ENCODE measurements at regions not wholly inside any gene's neighbourhood (a gene's known extent, or its start where the extent isn't known, plus 50 kb on each side); places are given as distances from the start of the nearest gene placed in this dataset.

- TF ChIP-seq, protein P1, sequence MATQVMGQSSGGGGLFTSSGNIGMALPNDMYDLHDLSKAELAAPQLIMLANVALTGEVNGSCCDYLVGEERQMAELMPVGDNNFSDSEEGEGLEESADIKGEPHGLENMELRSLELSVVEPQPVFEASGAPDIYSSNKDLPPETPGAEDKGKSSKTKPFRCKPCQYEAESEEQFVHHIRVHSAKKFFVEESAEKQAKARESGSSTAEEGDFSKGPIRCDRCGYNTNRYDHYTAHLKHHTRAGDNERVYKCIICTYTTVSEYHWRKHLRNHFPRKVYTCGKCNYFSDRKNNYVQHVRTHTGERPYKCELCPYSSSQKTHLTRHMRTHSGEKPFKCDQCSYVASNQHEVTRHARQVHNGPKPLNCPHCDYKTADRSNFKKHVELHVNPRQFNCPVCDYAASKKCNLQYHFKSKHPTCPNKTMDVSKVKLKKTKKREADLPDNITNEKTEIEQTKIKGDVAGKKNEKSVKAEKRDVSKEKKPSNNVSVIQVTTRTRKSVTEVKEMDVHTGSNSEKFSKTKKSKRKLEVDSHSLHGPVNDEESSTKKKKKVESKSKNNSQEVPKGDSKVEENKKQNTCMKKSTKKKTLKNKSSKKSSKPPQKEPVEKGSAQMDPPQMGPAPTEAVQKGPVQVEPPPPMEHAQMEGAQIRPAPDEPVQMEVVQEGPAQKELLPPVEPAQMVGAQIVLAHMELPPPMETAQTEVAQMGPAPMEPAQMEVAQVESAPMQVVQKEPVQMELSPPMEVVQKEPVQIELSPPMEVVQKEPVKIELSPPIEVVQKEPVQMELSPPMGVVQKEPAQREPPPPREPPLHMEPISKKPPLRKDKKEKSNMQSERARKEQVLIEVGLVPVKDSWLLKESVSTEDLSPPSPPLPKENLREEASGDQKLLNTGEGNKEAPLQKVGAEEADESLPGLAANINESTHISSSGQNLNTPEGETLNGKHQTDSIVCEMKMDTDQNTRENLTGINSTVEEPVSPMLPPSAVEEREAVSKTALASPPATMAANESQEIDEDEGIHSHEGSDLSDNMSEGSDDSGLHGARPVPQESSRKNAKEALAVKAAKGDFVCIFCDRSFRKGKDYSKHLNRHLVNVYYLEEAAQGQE (IDR thresholded peaks at IDR 0.05): no peak
- TF ChIP-seq RXRA (IDR thresholded peaks at IDR 0.05): no peak
Observed at GRCh38 chr19:32191921-32192320, 153.5 kb upstream of the ZNF507 start (continued).

DNA sequence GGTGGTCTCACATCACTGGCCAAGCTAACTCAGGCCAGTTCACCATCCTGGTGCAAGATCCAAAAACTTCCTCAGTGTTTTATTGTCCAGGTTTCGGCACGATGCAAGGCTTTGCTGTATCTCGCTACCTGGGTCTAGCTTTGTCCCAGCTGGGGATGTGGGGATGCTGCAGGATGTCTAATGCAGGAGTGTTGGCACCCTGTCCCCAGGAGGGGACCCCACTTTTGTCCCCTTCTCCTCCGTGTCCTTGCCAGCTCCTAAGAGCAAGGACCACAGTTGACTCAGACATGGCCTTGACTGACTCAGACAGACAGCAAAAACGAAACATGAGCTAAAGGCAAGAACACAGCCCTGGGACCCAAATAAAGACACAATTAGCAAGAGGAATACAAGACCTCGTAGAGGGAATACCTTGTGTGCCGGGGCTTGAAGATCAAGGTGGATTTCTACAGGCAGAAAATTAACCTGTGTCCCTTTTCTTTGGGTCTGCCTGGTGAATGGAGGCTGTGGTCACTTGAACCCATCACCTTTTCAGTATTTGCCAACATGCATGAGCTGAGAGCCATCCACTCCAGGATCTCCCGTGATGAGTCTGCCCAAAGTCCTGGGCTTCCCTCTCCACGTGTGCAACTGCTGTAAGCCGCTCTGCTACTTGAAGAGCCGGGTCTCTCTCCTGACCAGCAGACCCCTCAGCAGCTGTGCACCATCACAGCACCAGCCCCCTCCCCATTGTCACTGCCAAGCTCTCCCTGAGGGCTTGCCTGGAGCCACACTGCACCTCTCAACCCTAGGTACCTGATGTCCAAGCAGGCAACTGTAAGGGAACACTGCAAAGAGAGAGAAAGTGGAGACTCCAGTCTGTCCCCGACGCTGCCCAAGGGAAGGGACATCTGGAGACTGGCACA, 149.5 kb upstream of the ZNF507 start:
- 76% methylated on average over 13 of the region's 13 CpGs for WGBS
- TF ChIP-seq FOXA1 (IDR thresholded peaks at IDR 0.05) (no peak), RXRA (IDR thresholded peaks at IDR 0.05) (no peak), MAX (IDR thresholded peaks at IDR 0.05) (no peak), NR2F2 (IDR thresholded peaks at IDR 0.05) (no peak), HNF4A (conservative IDR thresholded peaks at IDR 0.05) (no peak), TAF1 (conservative IDR thresholded peaks at IDR 0.05) (no peak), EGR1 (IDR thresholded peaks at IDR 0.05; ENCODE audit: low read depth in 2 of 2) (no peak), ATF3 (IDR thresholded peaks at IDR 0.05) (no peak), FOXA2 (IDR thresholded peaks at IDR 0.05) (no peak), RAD21 (IDR thresholded peaks at IDR 0.05) (no peak), SP1 (IDR thresholded peaks at IDR 0.05) (no peak), HNF4G (IDR thresholded peaks at IDR 0.05) (no peak), YY1 (IDR thresholded peaks at IDR 0.05) (no peak)
- TF ChIP-seq, protein P2, sequence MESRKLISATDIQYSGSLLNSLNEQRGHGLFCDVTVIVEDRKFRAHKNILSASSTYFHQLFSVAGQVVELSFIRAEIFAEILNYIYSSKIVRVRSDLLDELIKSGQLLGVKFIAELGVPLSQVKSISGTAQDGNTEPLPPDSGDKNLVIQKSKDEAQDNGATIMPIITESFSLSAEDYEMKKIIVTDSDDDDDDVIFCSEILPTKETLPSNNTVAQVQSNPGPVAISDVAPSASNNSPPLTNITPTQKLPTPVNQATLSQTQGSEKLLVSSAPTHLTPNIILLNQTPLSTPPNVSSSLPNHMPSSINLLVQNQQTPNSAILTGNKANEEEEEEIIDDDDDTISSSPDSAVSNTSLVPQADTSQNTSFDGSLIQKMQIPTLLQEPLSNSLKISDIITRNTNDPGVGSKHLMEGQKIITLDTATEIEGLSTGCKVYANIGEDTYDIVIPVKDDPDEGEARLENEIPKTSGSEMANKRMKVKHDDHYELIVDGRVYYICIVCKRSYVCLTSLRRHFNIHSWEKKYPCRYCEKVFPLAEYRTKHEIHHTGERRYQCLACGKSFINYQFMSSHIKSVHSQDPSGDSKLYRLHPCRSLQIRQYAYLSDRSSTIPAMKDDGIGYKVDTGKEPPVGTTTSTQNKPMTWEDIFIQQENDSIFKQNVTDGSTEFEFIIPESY (IDR thresholded peaks at IDR 0.05): no peak
- TF ChIP-seq, protein P3, sequence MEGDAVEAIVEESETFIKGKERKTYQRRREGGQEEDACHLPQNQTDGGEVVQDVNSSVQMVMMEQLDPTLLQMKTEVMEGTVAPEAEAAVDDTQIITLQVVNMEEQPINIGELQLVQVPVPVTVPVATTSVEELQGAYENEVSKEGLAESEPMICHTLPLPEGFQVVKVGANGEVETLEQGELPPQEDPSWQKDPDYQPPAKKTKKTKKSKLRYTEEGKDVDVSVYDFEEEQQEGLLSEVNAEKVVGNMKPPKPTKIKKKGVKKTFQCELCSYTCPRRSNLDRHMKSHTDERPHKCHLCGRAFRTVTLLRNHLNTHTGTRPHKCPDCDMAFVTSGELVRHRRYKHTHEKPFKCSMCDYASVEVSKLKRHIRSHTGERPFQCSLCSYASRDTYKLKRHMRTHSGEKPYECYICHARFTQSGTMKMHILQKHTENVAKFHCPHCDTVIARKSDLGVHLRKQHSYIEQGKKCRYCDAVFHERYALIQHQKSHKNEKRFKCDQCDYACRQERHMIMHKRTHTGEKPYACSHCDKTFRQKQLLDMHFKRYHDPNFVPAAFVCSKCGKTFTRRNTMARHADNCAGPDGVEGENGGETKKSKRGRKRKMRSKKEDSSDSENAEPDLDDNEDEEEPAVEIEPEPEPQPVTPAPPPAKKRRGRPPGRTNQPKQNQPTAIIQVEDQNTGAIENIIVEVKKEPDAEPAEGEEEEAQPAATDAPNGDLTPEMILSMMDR (IDR thresholded peaks at IDR 0.05; ENCODE audit: low read depth, low read length, missing input control): no peak
- TF ChIP-seq, protein P1 (IDR thresholded peaks at IDR 0.05): no peak
- no peaks in the 10 kb centered on the region for H3K36me3 ChIP-seq (ENCODE audit: control insufficient read depth in 4 of 4, insufficient read depth in 3 of 4, low read depth in 1 of 4, low read length in 3 of 4)
- H3K4me1 ChIP-seq (ENCODE audit: control insufficient read depth in 4 of 4, insufficient read depth in 4 of 4, low read length in 3 of 4): no peaks in the 10 kb centered on the region
- H3K27ac ChIP-seq (ENCODE audit: low read depth in 1 of 2, low read length in 2 of 2): no peak overlapping the region
- H3K9ac ChIP-seq (ENCODE audit: low read depth in 1 of 2, low read length in 2 of 2): no peak overlapping the region
- peaks cover 0 to 2% (median 0%) of the 10 kb centered on the region in 4 donors for H3K27me3 ChIP-seq (ENCODE audit: control insufficient read depth in 4 of 4, insufficient read depth in 4 of 4, low read length in 3 of 4)
- DNase-seq (ENCODE audit: low spot score): peak; percentile 17
- H3K4me3 ChIP-seq (ENCODE audit: low read depth in 1 of 3, low read length in 3 of 3): no peak overlapping the region
- H3K9me3 ChIP-seq (ENCODE audit: control insufficient read depth in 4 of 4, low read length in 3 of 4): peaks cover 0 to 2% (median 0%) of the 10 kb centered on the region in 4 donors
